Parathyroid adenoma (tissue), 2 donors: ENCODE measurements at regions not wholly inside any gene's neighbourhood (a gene's known extent, or its start where the extent isn't known, plus 50 kb on each side); places are given as distances from the start of the nearest gene placed in this dataset.

Experiments
- H2AFZ ChIP-seq: fragments of 300-600 bp; sonication (generic); one replicate; pipeline ENCODE4 v1.7.0; 2017; ENCODE audit warnings: antibody characterized with exemption, mild to moderate bottlenecking
- H3K27ac ChIP-seq: fragments of 300-600 bp; sonication (generic); one replicate; pipeline ENCODE4 v1.7.0; 2017
- H3K27me3 ChIP-seq: fragments of 300-600 bp; sonication (generic); one replicate; pipeline ENCODE4 v1.7.0; 2017; ENCODE audit warnings: low read length; ENCODE audit not compliant: control insufficient read depth, insufficient read depth
- H3K36me3 ChIP-seq: fragments of 300-600 bp; sonication (generic); one replicate; pipeline ENCODE4 v1.7.0; 2017; ENCODE audit warnings: low read length; ENCODE audit not compliant: control insufficient read depth, insufficient read depth
- H3K4me1 ChIP-seq: fragments of 300-600 bp; sonication (generic); one replicate; pipeline ENCODE4 v1.7.0; 2017; ENCODE audit warnings: control low read depth
- H3K4me2 ChIP-seq: fragments of 300-600 bp; sonication (generic); one replicate; pipeline ENCODE4 v1.7.0; 2017; ENCODE audit warnings: low read length
- H3K4me3 ChIP-seq: fragments of 300-600 bp; sonication (generic); one replicate; pipeline ENCODE4 v1.7.0; 2017; ENCODE audit warnings: low read depth, low read length
- H3K79me2 ChIP-seq: fragments of 300-600 bp; sonication (generic); one replicate; pipeline ENCODE4 v1.7.0; 2017; ENCODE audit warnings: control low read depth
- H3K9ac ChIP-seq: fragments of 300-600 bp; sonication (generic); one replicate; pipeline ENCODE4 v1.7.0; 2017; ENCODE audit warnings: mild to moderate bottlenecking
- H3K9me3 ChIP-seq: fragments of 300-600 bp; sonication (generic); one replicate; pipeline ENCODE4 v1.7.0; 2017; ENCODE audit warnings: low read length; ENCODE audit not compliant: control insufficient read depth
- TF ChIP-seq, protein P1 (sequence below): fragments of 300-600 bp; sonication (generic); IDR thresholded peaks from one replicate; pipeline ENCODE4 v1.7.0; 2017; ENCODE audit warnings: antibody characterized with exemption, mild to moderate bottlenecking
- donor health status: primary hyperparathyroidism.

DNA sequence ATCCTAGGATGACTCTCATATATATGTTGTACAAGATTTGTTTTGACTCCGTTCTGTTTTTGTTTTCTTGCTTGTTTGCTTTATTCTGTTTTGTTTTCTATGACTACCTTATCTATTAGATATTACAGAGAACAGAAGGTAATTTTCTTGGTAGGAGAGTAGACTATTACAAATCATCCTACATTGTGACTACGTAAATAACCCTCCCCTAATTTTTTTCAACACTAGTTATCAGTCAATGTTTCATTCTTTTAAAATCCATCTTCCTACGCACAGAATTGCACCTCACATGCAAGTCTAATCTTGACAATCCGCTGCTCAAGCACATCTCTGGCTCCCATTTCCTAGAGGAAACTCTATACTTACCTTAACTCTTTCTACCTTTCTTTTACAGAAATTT is 792.3 kb upstream of the PIK3C3 start:
- Histone ChIP-seq H3K4me3 (no peak overlapping the region), H3K79me2 (no peaks in the 10 kb centered on the region), H3K4me2 (peak overlapping the region; percentile 46), H3K4me1 (no peaks in the 10 kb centered on the region), H3K9me3 (no peaks in the 10 kb centered on the region), H3K27me3 (no peaks in the 10 kb centered on the region), H3K9ac (no peak overlapping the region), H2AFZ (no peak overlapping the region), H3K36me3 (no peaks in the 10 kb centered on the region), H3K27ac (no peak overlapping the region)
- TF ChIP-seq, protein P1, sequence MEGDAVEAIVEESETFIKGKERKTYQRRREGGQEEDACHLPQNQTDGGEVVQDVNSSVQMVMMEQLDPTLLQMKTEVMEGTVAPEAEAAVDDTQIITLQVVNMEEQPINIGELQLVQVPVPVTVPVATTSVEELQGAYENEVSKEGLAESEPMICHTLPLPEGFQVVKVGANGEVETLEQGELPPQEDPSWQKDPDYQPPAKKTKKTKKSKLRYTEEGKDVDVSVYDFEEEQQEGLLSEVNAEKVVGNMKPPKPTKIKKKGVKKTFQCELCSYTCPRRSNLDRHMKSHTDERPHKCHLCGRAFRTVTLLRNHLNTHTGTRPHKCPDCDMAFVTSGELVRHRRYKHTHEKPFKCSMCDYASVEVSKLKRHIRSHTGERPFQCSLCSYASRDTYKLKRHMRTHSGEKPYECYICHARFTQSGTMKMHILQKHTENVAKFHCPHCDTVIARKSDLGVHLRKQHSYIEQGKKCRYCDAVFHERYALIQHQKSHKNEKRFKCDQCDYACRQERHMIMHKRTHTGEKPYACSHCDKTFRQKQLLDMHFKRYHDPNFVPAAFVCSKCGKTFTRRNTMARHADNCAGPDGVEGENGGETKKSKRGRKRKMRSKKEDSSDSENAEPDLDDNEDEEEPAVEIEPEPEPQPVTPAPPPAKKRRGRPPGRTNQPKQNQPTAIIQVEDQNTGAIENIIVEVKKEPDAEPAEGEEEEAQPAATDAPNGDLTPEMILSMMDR, result no peak

DNA sequence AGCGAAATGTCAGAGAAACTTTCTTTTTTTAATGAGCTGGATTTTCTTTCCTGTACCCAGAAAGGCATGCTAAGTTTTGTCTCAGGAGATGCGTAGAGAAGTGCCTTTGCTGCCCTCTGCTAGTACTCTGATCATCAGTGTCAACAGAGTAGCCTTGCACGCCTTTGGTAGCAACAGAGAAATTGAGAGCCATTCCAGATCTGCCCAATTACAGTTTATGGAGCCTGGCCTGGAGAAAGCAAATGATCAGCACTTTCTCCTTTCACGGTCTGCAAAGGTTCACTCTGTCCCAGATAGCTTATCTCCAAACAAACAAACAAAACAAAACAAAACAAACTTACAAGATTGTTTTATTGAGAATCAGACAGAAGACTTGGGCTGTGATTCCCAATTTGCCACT is 792.8 kb upstream of the PIK3C3 start:
- Histone ChIP-seq H3K9ac (no peak overlapping the region), H2AFZ (no peak overlapping the region)

DNA sequence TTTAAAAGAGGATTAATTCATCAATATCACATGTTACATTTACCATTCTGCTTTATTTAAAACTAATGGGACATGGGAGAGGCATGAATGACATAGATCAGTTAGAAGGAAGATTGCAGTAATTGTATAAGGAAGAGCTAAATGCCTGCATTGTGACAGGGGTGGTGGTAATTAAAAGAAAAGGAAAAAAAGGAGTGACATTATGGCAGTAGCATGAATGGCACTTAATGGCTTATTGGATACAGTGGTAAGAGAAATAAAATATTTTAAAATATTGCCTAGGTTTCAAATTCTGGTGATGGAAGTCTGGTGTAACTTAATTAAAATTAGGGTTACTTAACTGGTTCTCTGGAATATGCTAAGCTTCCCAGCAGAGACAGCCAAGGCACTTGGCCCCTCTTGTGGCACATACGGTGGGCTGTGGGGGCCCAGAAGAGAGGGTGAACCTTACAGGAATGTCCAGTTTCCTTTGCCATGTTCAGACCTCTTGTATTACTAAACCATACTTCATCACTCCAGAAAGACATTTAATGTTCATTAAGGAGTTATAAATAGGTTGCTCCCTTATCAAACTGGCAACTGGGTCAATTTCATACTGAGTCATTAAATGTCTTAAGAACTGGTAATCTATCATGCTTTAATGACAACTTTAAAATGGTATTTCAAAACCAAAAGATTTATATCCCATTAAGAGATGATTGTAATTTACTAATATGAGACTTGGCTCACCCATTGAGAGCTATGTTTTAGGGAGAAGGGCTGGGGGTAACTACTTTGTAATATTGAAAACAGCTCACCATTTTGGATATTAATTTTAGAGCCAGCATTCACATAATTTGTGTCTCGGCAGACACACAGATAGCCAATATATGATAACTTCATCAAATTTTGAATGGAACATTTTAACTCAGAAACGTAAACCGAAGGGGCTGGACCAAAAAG is 798.9 kb upstream of the PIK3C3 start:
- H3K9me3 ChIP-seq, result no peaks in the 10 kb centered on the region
- no peak overlapping the region for H3K4me3 ChIP-seq
- no peaks in the 10 kb centered on the region for H3K36me3 ChIP-seq
- H3K4me2 ChIP-seq, result no peak overlapping the region
- H3K79me2 ChIP-seq, result no peaks in the 10 kb centered on the region
- H3K4me1 ChIP-seq, result no peaks in the 10 kb centered on the region
- no peak overlapping the region for H3K9ac ChIP-seq
- no peak overlapping the region for H2AFZ ChIP-seq
- TF ChIP-seq, protein P1, result no peak
- H3K27ac ChIP-seq, result no peak overlapping the region
- H3K27me3 ChIP-seq, result no peaks in the 10 kb centered on the region

More for the DNA sequence above, 792.8 kb upstream of the PIK3C3 start:
- H3K79me2 ChIP-seq, result no peaks in the 10 kb centered on the region
- H3K36me3 ChIP-seq, result no peaks in the 10 kb centered on the region
- no peaks in the 10 kb centered on the region for H3K27me3 ChIP-seq
- no peak overlapping the region for H3K4me3 ChIP-seq
- peak overlapping the region; percentile 46 for H3K4me2 ChIP-seq
- no peak overlapping the region for H3K27ac ChIP-seq
- H3K4me1 ChIP-seq, result no peaks in the 10 kb centered on the region
- H3K9me3 ChIP-seq, result no peaks in the 10 kb centered on the region
- TF ChIP-seq, protein P1, result no peak

GRCh38 chr18:41155025-41155424 is 800.0 kb upstream of the PIK3C3 start:
- Histone ChIP-seq H3K27ac (no peak overlapping the region), H3K9ac (no peak overlapping the region), H3K4me1 (no peaks in the 10 kb centered on the region), H3K36me3 (no peaks in the 10 kb centered on the region), H2AFZ (no peak overlapping the region), H3K4me3 (no peak overlapping the region), H3K4me2 (no peak overlapping the region), H3K9me3 (no peaks in the 10 kb centered on the region), H3K79me2 (no peaks in the 10 kb centered on the region), H3K27me3 (no peaks in the 10 kb centered on the region)
- TF ChIP-seq, protein P1, result no peak
